Keratinocyte (primary cell): ENCODE measurements at regions not wholly inside any gene's neighbourhood (a gene's known extent, or its start where the extent isn't known, plus 50 kb on each side); places are given as distances from the start of the nearest gene placed in this dataset.

Source experiments
- DNase-seq: peaks from one replicate; pipeline ENCODE4 v3.0.0-alpha.2; 2011; ENCODE audit warnings: low read depth, missing footprints, low spot score
- FAIRE-seq: peaks from 2 replicates; lab custom pipeline; 2011; peaks lifted over from hg19 to GRCh38; lab: Jason Lieb, UNC
- H2AFZ ChIP-seq: 2 replicates; pipeline ENCODE4 v1.6.0; 2012; ENCODE audit warnings: low read length, control low read depth, inconsistent platforms; ENCODE audit not compliant: control insufficient read depth
- H3K27ac ChIP-seq: 2 replicates; pipeline ENCODE4 v1.5.1; 2011; ENCODE audit warnings: low read length; ENCODE audit not compliant: control insufficient read depth, insufficient read depth
- H3K27me3 ChIP-seq: 3 replicates; pipeline ENCODE4 v1.6.0; 2011; ENCODE audit warnings: low read length; ENCODE audit not compliant: control insufficient read depth, insufficient read depth; ENCODE audit errors: extremely low read depth
- H3K36me3 ChIP-seq, 2 experiments: 2 replicates in 1 of 2; 3 replicates in 1 of 2; pipeline ENCODE4 v1.5.1; 2011; ENCODE audit warnings: low read length in 2 of 2, mild to moderate bottlenecking in 1 of 2; ENCODE audit not compliant: control insufficient read depth in 2 of 2, insufficient read depth in 2 of 2; ENCODE audit errors: extremely low read depth in 1 of 2
- H3K4me1 ChIP-seq: 3 replicates; pipeline ENCODE4 v1.5.1; 2011; ENCODE audit warnings: low read length; ENCODE audit not compliant: control insufficient read depth, insufficient read depth; ENCODE audit errors: extremely low read depth
- H3K4me2 ChIP-seq: 3 replicates; pipeline ENCODE4 v1.6.0; 2011; ENCODE audit warnings: low read depth, low read length; ENCODE audit not compliant: control insufficient read depth, insufficient read depth; ENCODE audit errors: extremely low read depth
- H3K4me3 ChIP-seq, 3 experiments: fragments of 200-600 bp in 1 of 3; sonication (generic) in 1 of 3; 2 replicates in 2 of 3; 3 replicates in 1 of 3; pipeline ENCODE4 v1.5.1; 2011 to 2016; ENCODE audit warnings: low read length in 3 of 3, mild to moderate bottlenecking in 3 of 3, control low read depth in 2 of 3, inconsistent platforms in 1 of 3, low read depth in 1 of 3, mixed read lengths in 1 of 3, mixed run types in 1 of 3, moderate library complexity in 1 of 3; ENCODE audit not compliant: control insufficient read depth in 2 of 3, insufficient read depth in 2 of 3; ENCODE audit errors: extremely low read depth in 1 of 3
- H3K79me2 ChIP-seq: 2 replicates; pipeline ENCODE4 v1.6.0; 2012; ENCODE audit warnings: low read length; ENCODE audit not compliant: control insufficient read depth, insufficient read depth
- H3K9ac ChIP-seq: 3 replicates; pipeline ENCODE4 v1.6.0; 2011; ENCODE audit warnings: low read length; ENCODE audit not compliant: control insufficient read depth, insufficient read depth; ENCODE audit errors: extremely low read depth
- H3K9me1 ChIP-seq: 3 replicates; pipeline ENCODE4 v1.6.0; 2011; ENCODE audit warnings: low read length; ENCODE audit not compliant: control insufficient read depth, insufficient read depth; ENCODE audit errors: extremely low read depth
- H3K9me3 ChIP-seq: 2 replicates; pipeline ENCODE4 v1.5.1; 2012; ENCODE audit warnings: low read depth, low read length; ENCODE audit not compliant: control insufficient read depth
- H4K20me1 ChIP-seq: 3 replicates; pipeline ENCODE4 v1.6.0; 2011; ENCODE audit warnings: low read length; ENCODE audit not compliant: control insufficient read depth, insufficient read depth; ENCODE audit errors: extremely low read depth
- EZH2 ChIP-seq: IDR thresholded peaks from one replicate; pipeline ENCODE4 v1.6.1; 2012; ENCODE audit warnings: inconsistent platforms, mild to moderate bottlenecking, low read length, moderate library complexity
- dilution Hi-C: fragments of 300-500 bp; cut with MboI; formaldehyde crosslinking; loops from one replicate; pipeline ENCODE4 v1.7.0; 2020; ENCODE audit warnings: low sequenced_read_pairs; ENCODE audit not compliant: extremely low pct_ligation_motif_present
- TF ChIP-seq, protein P1 (sequence below), 3 experiments: IDR thresholded peaks in 1 of 3; conservative IDR thresholded peaks in 1 of 3; optimal IDR thresholded peaks in 1 of 3; 2 replicates in 2 of 3; 3 replicates in 1 of 3; pipeline versions ENCODE3 to v1.5.1; 2011; ENCODE audit warnings: low read length in 3 of 3, mild to moderate bottlenecking in 3 of 3, moderate library complexity in 2 of 3, control low read depth in 1 of 3, inconsistent platforms in 1 of 3; ENCODE audit not compliant: insufficient read depth in 2 of 3; ENCODE audit errors: extremely low read depth in 1 of 3

DNA sequence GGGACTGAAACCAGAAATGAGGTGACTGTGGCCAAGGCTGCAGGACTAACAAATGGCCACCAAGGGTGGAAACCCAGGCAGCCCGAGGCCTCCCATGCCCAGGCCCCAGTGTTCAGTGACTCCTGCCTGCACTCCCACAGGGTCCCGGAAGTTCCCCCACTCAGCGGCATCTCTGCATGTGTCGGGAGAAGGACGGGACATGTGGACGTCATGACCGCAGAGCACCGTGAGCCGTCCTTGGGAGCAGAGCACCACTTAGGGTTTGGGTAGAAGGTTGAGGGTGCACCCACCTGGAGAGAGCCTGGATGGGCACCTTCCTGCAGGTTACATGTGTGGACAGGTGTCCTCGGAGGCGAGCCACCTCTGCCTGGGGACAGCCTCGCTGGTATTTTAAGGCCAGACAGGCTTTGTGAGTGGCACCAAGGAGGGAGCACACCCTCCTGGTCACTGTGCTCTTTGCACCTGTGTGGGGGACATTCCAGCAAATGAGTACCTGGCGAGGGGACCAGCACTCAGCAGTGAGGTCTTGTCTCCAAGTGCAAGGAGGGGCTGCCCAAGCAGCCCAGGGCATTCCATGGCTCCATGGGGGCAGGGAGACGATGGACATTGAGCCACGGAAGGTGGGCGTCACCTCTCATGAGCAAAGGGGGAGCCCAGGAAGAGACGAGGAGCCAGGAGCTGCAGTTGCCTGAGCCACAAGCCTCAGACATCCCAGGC lies 95.3 kb upstream of the TCERG1L start:
- Histone ChIP-seq H3K9me3 (peaks cover 29% of the 10 kb centered on the region), H3K27ac (no peak overlapping the region), H3K4me2 (no peak overlapping the region), H3K4me3 (no peak overlapping the region), H3K4me1 (no peaks in the 10 kb centered on the region), H3K36me3 (no peaks in the 10 kb centered on the region), H4K20me1 (no peaks in the 10 kb centered on the region), H3K9me1 (no peaks in the 10 kb centered on the region), H3K79me2 (no peaks in the 10 kb centered on the region), H3K27me3 (no peaks in the 10 kb centered on the region), H2AFZ (no peak overlapping the region), H3K9ac (no peak overlapping the region)
- TF ChIP-seq, protein P1, sequence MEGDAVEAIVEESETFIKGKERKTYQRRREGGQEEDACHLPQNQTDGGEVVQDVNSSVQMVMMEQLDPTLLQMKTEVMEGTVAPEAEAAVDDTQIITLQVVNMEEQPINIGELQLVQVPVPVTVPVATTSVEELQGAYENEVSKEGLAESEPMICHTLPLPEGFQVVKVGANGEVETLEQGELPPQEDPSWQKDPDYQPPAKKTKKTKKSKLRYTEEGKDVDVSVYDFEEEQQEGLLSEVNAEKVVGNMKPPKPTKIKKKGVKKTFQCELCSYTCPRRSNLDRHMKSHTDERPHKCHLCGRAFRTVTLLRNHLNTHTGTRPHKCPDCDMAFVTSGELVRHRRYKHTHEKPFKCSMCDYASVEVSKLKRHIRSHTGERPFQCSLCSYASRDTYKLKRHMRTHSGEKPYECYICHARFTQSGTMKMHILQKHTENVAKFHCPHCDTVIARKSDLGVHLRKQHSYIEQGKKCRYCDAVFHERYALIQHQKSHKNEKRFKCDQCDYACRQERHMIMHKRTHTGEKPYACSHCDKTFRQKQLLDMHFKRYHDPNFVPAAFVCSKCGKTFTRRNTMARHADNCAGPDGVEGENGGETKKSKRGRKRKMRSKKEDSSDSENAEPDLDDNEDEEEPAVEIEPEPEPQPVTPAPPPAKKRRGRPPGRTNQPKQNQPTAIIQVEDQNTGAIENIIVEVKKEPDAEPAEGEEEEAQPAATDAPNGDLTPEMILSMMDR (optimal IDR thresholded peaks at IDR 0.05 in 1 of 3, IDR thresholded peaks at IDR 0.05 in 1 of 3, conservative IDR thresholded peaks at IDR 0.05 in 1 of 3; ENCODE audit: extremely low read depth in 1 of 3, insufficient read depth in 2 of 3, low read length in 3 of 3) = no peak
- TF ChIP-seq EZH2 = no peak
- DNase-seq = no peak
- no peak for FAIRE-seq
- dilution Hi-C loops = no loop called here

DNA sequence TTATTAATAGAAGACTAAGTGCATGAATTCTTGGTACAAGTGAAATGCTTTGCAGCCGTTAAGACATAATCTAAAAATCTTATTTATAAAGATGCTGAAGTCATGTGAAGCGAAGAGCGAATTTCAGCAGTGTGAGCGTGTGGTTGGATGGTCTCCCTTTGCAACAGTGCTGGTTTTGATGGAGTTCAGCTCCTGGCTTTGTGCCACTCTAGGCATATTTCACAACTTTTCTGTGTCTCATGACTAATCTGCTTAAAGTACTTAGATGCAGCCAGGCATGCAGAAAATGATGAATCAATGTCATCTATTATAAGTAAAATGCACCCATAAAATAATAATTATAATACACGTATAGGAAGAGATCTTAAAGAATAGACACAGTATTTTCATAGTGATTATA lies 107.2 kb upstream of the TCERG1L start:
- no peaks in the 10 kb centered on the region for H3K4me1 ChIP-seq
- no peak overlapping the region for H3K4me3 ChIP-seq
- no peak for FAIRE-seq
- no peaks in the 10 kb centered on the region for H3K27me3 ChIP-seq
- dilution Hi-C loops = no loop called here
- TF ChIP-seq EZH2 = no peak
- TF ChIP-seq, protein P1 (optimal IDR thresholded peaks at IDR 0.05 in 1 of 3, IDR thresholded peaks at IDR 0.05 in 1 of 3, conservative IDR thresholded peaks at IDR 0.05 in 1 of 3; ENCODE audit: extremely low read depth in 1 of 3, insufficient read depth in 2 of 3, low read length in 3 of 3) = no peak
- no peak overlapping the region for H3K27ac ChIP-seq
- no peaks in the 10 kb centered on the region for H4K20me1 ChIP-seq
- H3K79me2 ChIP-seq = no peaks in the 10 kb centered on the region
- H3K9ac ChIP-seq = no peak overlapping the region
- no peak overlapping the region for H3K4me2 ChIP-seq
- H3K9me3 ChIP-seq = peaks cover 8% of the 10 kb centered on the region
- no peak for DNase-seq
- H3K9me1 ChIP-seq = no peaks in the 10 kb centered on the region
- no peaks in the 10 kb centered on the region for H3K36me3 ChIP-seq
- no peak overlapping the region for H2AFZ ChIP-seq
